Dedifferentiated amniotic fluid mesenchymal stem cell (primary cell): ENCODE measurements at regions not wholly inside any gene's neighbourhood (a gene's known extent, or its start where the extent isn't known, plus 50 kb on each side); places are given as distances from the start of the nearest gene placed in this dataset.
"Not testable (repeated sequence)": the region's sequence is repeated elsewhere in the genome, so short reads cannot be mapped to it uniquely, and the experiment has no call there.

Experiments used
- DNase-seq: peaks from one replicate; pipeline ENCODE4 v3.0.0-alpha.2; 2016; ENCODE audit errors: extremely low spot score

DNA sequence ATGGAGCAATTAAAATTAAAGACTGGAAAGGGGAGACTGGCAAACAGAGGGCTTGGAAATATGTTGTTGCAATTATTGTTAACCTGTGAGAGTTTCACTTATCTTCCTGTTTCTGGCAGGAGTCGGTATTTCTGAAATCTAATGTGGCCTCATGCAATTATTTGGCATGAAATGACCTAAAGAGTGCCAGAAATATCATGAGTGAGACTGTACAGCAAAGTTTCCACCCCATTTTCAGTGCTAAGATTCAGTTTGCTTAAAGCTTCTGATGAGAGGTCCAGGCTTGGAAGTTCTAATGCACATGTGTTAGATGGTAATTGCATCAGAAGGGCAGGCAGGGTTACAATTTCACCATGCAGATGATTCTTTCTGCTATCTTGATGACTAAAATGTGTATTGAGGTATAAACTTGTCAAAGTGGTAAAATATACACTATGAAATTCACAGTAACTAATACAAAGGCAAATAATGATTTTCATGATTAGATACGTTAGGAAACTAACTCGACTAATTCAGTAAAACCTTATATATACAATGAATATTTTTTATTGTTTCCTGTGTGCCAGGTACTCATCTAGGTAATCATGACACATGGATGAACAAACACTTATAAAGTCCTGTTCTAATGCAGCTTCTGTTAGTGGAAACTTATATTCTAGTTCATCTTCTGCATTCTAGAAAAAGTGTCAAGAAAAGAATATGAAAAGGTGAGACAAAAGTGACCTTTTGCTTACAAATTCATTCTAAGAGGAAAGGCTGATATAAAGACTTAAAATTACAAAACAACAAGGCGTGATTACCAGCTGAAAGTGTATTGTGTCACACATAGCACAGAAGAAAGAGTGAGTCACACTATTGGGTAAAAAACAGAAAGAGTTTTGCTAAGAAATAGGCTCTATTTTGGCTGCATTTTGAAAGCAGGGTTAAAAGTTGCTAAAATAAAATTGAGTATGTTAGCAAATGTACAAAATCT lies 533.4 kb upstream of the SEMA3D start:
- peak; percentile 69 for DNase-seq

DNA sequence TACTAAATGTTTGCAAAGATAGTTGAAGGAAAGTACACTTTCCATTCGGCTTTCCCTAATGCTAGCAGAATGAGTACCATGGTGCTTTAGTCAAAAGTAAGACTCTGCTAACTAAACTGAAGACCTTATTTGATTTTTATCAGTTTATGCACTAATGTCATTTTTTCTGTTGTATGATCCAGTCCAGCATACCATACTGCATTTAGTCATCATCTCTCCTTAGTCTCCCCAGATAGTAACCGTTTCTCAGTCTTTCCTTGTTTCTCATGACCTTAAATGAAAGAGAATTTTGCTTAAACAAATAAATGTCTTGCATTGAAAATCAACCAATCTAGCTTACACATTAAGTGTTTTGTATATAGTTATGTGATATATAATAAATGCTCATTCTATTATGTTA lies 529.5 kb upstream of the SEMA3D start:
- DNase-seq: no peak

DNA sequence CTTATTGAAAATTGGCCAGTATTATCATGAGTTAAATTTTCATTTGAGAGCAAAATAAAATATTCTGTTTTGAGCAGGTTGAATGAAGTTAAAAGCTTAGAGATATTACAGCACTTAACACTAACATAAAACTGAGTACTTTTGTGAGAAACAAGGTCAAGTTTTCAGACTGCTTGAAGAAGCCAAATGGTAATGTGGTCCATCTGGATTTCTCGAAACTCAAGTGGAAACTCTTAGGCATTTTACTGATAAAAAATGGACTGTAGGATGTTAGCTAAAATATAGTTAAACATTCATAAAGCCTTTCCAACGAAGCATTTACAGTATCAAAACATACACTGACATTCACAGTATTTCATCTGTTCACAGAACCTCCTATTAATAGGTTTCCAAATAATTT lies 528.1 kb upstream of the SEMA3D start:
- no peak for DNase-seq

DNA sequence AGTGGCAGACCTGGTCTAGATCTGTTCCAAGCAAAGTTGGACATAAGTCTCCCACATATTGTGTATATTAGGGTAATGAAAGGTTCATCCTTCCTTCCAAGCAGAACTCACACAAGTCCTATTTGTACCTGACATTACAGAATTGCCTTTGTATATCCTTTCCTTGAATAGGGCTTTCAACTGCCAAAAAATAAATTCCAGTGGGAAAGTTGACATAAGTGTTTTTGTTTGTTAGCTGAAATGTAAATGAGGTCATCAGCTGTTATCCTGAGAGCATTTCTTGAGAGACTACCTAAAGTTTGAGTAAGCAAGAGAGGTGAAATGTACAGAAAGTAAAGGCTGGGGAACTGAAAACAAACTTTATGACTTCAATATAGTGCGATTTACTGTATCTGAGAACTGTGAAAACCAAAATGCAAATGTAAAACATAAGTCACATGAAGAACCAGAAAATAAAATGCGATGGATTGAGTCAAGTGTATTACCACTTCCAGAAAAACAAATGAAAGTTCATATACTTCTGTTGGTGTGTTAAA lies 527.3 kb upstream of the SEMA3D start:
- DNase-seq: no peak

DNA sequence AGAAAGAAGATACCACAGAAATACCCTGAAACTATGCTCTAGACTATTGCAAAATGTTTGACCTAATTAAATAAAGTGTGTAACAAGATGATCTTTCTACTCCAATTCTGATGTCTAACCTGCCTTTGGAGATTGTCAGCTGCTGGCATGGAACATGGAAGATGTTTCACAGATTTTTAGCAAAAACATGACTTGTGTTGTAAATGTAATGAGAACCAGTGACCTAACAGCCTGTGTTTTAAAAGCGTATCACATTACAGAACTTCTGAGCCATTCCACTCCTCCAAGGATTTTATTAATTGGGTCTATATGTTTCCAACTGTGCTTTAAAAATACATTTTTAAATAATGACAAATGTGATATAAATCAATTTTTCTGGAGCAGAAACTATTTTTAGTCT lies 526.3 kb upstream of the SEMA3D start:
- no peak for DNase-seq

DNA sequence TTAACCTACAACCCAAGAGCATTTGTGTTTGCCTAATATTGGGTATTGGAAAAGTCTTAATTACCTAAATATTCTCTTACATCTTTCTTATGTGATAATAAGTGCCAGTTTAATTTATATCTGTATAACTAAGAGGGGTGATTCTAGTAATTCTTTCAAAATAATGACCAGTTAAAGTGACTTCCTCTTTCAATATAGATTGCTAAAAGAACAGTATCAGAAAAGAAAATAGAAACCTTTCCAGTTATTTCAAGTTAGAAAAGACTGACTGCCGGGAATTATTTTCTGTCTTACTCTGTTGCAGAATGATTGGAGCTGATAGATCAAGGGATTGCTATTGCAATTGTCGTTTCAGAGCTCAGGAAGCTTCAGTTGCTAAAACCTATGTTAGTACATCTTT lies 525.0 kb upstream of the SEMA3D start:
- DNase-seq: no peak

DNA sequence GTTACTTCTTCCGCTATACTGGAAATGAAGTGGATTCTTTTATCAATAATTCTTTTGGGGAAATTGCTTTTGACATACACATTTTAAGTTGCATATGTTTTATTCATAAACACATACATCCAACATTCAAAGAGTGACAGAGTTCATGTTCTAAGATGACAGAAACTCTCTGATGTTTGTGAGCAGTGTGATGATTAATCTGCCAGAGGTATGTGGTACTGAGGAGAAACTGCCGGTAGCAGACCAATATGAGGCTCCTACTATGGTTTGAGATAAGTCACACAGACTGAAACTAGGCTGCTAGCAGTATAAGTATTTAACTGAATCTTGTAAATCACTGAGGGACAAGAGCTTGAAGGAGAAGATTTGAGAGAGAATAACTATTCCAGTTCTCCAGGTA lies 524.1 kb upstream of the SEMA3D start:
- no peak for DNase-seq

DNA sequence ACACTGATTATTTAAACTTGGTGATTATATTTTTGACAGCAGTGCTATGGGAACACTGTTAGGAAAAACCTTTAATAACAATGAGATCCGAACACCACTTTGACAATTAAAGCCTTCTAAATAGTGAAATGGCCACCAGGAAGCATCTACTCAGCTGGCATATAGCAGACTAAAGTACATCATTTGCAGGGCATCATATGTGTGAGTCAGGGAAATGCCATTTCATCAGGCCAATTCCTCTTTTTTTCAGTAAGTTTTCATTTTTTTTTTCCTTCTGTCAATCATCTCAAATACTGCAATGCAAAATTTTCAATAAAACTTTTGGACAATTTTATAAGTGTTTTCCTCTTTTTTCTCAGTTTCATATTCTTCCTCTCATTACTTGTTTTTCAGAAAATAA lies 521.4 kb upstream of the SEMA3D start:
- no peak for DNase-seq

DNA sequence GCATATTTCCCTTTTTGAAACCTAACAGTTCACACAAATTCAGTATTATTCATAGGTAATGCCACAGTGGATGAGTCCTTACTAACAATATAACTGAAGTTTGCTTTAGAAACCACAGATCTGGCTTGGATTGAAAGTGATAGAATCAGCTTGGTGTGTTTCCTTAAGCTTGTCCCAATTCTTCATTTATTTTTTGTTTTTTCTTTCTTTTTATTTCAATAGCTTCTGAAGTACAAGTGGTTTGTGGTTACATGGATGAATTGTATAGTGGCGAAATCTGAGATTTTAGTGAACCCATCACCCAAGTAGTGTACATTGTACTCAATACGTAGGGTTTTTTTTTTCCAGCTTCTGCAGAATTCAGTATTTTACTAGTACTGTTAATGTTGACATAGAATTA lies 518.2 kb upstream of the SEMA3D start:
- DNase-seq: no peak

DNA sequence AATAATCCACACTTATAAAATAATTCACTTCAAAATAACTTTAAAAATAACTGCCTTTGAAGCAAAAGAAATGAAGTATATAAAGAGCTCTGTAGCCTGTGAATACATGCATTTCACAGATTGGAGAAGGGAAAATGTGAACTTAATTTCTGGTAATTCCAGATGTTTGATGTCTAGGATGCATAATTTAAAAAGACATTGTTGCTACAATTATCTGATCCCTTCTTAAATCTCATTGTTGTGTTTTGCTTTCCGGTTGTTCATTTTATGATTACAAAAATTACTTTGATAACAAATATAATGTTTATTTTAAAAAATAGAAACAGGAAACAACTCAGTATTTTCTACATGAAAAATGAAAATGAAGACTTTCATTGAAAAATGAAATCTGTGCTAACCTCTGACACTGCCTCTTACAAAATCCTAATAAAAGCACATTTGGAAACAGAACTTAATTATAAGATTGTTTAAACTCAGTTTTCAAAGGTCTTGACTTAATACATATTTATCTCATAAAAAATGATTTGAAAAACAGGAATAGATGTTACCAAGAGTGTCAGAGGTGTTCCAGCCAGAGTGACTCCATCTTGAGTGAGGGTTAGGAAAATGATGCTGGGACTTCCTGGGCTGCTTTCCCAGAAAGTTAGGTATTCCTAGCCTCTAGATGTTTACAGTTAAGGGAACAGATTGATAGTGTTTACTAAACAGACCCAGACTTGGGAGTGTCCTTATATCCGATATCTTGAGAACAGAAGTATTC lies 516.6 kb upstream of the SEMA3D start:
- no peak for DNase-seq

DNA sequence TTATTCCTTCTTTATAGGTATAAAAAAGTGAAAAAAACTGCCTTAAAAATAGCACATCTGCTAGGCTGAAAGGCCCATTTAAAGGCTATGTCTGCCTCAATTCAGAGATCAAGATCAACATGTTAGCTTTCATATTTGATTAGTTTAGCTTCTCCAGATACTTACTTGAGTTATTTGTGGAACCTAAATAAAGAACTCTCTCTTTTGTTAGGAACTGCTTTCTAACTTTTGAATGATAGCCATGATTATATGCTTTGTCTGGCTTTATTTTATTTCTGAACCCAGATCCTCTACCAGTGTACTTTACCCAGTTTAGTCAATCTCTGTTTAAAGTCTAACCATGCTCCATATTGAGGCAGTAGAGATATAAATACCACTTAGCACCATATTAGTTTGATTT lies 515.5 kb upstream of the SEMA3D start:
- DNase-seq: no peak

DNA sequence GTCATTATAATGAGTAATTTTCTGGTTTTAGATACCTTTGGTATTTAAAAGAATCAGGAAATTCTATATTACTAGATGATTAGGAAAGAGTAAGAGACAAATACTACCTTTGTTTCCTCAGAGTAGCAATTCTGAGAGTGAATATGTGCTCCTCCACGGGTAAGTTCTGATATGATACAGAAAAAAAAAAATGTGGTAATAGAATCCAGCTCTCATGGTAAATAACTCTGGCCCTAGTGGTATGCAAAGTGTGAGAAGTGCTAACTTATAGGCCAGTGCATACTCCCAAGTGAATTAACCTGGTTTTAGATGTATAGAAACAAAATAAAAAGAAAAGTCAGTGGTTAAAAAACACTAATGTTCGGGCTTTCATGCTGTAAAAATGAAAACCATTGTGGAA lies 512.6 kb upstream of the SEMA3D start:
- DNase-seq: no peak

DNA sequence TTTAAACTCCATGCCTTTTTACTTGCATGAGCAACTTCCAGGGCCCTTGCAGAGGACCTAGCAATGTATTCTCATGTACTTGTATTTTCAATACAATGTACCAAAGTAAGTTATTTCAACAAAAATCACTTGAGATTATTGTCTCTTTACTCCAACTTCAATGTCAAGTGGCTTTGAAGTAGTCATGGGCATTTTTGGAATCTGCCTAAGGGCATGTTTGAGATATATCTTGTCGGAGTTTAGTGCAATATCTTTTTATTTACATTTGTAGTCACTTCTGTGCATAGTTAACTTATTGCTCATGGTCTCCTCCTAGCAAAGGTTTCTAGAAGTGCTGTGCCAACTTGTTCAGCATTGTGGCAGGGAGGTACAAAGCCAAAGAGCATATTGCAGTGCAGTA lies 508.7 kb upstream of the SEMA3D start:
- DNase-seq: peak; percentile 67

DNA sequence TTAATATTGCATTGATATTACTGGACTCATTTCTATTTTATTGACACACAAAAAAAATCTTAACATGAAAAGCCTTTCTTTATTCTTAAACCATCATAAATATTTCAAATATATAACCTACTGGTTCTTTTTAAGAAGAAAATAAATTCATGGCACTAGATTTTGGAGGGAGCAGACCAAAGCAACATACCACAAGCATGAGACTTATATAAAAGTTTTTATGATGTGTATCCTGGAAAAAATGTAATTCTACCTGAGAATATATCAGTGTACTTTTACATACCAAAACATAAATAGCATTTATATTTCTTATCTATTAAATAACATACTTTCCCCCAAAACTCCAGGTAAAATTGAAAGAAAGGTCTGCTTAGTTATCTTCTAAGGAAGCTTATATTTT lies 508.2 kb upstream of the SEMA3D start:
- no peak for DNase-seq

DNA sequence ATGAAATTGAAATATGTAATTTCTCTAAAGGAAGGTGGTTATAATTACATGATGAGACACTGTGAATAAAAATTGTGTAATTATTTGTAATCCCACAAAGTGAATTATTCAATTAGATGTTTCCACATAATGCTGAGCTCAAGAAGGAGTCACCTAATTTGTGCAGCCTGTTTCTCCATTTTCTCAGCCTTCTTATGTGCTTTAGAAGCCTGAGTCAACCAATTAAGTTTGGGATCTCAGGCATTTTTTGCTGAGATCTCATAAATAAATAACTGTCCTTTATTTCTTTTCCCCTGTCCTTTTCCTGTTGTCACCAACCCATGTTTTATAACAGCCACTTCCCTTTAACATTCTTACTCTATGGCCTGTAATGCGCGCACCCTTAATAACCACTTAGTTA lies 506.5 kb upstream of the SEMA3D start:
- no peak for DNase-seq

DNA sequence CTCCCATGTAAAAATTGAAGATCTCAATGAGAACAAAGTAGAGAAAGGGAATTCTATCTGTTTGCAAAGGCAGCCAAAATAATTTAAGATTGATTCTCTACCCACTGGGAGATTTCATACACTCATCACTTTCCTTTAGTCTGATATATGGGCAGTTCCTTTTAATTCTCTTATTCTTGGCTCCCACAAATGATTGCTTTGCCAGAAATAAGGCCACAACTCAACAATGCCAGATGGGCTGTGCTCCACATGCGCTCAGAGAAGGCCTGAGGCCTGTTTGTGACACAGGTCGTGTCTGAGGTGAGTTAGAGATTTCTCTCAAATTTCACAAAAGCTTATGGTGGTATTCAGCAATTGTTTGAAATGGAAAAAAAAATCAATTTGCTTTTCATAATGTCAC lies 501.9 kb upstream of the SEMA3D start:
- no peak for DNase-seq

DNA sequence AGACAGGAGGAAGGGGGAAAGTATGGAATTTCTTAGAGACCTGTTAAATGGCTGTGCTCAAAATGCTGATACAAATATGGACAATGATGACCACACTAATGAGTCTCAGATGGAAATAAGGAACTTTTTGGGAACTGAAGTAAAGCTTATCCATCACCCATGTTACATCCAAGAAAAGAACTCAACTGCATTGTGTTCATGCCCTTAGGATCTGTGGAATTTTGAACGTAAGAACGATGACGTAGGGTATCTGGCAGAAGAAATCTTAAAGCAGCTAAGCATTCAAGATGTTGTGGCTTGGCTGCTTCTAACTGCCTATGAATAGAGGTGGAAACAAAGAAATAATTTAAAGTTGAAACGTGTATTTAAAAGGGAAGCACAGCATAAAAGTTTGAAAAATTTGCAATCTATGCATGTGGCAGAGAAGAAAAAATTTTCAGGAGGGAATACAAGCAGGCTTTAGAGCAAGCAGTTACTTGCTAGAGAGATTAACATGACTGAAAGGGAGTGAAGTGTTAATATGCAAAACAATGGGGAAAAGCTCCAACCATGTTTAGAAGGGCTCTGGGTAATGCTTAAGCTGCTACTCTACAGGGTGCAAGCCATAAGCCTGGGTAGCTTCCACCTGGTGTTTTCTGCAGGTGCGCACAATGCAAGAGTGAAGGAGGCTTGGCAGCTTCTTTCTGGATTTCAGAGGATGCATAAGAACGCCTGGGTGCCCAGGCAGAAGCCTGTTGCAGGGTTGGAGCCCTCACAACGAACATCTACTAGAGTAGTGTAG lies 499.7 kb upstream of the SEMA3D start:
- DNase-seq: no peak

DNA sequence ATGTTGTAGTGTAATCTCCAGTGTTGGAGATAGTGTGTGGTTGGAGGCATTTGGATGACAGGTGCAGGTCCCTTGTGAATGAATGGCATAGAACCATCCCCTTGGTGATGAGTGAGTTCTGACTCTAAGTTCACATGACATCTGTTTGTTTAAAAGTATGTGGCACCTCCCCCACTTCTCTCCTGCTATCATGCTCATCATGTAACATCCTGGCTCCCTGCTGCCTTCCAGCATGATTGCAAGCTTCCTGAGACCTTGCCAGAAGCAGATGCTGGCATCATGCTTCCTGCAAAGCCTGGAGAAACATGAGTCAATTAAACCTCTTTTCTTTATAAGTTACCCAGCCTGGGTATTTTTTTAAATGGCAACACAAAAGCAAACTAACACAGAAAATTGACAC lies 499.0 kb upstream of the SEMA3D start:
- DNase-seq: no peak

DNA sequence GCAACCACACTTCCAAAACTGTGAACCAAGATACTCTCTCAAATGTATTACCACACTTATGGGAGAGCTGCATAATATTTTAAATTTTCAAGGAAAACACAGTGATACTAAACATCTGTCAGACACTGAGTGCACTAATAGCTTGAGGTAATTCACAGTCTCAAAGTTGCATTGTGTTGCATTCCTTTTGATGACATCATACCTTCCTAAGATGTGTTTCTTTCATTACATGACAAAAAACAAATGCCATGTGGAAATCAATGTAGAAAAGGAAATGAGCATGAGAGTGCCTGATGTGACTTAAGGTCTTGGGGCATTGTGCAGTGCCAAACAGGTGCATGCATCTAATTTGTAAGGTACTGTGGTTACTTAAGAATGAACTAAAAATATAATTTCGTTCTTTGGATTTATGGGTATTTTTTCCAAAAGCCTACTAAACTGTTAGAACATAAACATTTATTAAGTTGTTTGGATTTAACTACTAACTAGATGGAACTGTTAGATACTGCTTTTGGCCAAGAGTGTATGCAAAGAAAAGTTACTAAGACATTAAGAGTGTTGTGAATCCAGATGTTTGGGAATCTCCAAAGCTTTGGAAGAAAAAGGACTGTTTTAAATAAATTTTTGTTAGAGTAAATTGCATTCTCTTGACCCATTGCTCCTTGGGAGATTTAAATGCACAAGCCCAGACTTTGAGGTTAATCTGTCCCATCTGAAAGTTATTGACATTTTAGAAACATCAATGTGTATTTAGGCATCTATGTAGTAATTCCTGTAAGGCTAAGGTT lies 496.2 kb upstream of the SEMA3D start:
- DNase-seq: peak; percentile 57

DNA sequence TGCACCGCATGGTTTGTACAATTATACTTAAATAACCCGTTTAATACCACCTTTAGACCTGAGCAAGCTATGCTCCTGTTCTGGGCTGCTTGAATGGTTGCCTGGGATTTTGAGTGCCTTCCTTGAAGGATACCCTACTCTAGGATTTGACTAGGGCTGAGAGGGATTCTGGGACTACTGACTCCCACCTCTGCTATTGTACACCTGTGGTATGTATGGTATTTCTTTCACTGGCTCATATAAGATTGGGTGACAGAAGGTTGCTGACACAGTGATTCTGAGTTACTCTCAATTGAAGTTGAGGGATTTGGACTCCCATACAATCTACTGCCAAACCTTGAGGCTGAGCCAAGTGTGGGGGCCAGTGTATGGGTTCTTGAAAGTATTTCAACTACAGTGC lies 494.4 kb upstream of the SEMA3D start:
- no peak for DNase-seq

DNA sequence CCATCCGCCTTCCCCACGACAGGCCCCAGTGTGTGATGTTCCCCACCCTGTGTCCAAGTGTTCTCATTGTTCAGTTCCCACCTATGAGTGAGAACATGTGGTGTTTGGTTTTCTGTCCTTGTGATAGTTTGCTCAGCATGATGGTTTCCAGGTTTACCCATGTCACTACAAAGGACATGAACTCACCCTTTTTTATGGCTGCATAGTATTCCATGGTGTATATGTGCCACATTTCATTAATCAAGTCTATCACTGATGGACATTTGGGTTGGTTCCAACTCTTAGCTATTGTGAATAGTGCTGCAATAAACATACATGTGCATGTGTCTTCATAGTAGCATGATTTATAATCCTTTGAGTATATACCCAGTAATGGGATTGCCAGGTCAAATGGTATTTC lies 488.2 kb upstream of the SEMA3D start:
- DNase-seq: not testable (repeated sequence)
